KMS-11 (cell line): ENCODE measurements at regions not wholly inside any gene's neighbourhood (a gene's known extent, or its start where the extent isn't known, plus 50 kb on each side); places are given as distances from the start of the nearest gene placed in this dataset.

ENCODE experiments used
- H2AFZ ChIP-seq: fragments of 200-600 bp; sonication (generic); 2 replicates; pipeline ENCODE4 v1.6.1; 2016; ENCODE audit warnings: antibody characterized with exemption, mixed run types, low read depth
- H3K27ac ChIP-seq: fragments of 200-600 bp; sonication (generic); 2 replicates; pipeline ENCODE4 v1.6.1; 2016; ENCODE audit warnings: mild to moderate bottlenecking, mixed run types
- H3K27me3 ChIP-seq: fragments of 200-600 bp; sonication (generic); 2 replicates; pipeline ENCODE4 v1.6.1; 2017; ENCODE audit warnings: mild to moderate bottlenecking, low read depth, mixed run types, moderate library complexity; ENCODE audit not compliant: insufficient read depth
- H3K36me3 ChIP-seq: fragments of 200-600 bp; sonication (generic); 2 replicates; pipeline ENCODE4 v1.6.1; 2017; ENCODE audit warnings: mild to moderate bottlenecking, mixed run types; ENCODE audit not compliant: insufficient read depth
- H3K4me1 ChIP-seq: fragments of 200-600 bp; sonication (generic); 2 replicates; pipeline ENCODE4 v1.6.1; 2016; ENCODE audit warnings: mild to moderate bottlenecking, low read depth, mixed run types; ENCODE audit not compliant: poor library complexity, severe bottlenecking
- H3K4me2 ChIP-seq: fragments of 200-600 bp; sonication (generic); 2 replicates; pipeline ENCODE4 v1.7.0; 2016; ENCODE audit warnings: mild to moderate bottlenecking, mixed run types
- H3K4me3 ChIP-seq: fragments of 200-600 bp; sonication (generic); IDR thresholded peaks from 2 replicates; pipeline ENCODE4 v1.6.1; 2017; ENCODE audit warnings: low read depth, low read length, mixed read lengths; ENCODE audit not compliant: insufficient read depth
- H3K79me2 ChIP-seq: fragments of 200-600 bp; sonication (generic); 2 replicates; pipeline ENCODE4 v1.6.1; 2016; ENCODE audit warnings: low read depth, mixed run types; ENCODE audit not compliant: insufficient read depth
- H3K9ac ChIP-seq: fragments of 200-600 bp; sonication (generic); 2 replicates; pipeline ENCODE4 v1.6.1; 2016; ENCODE audit warnings: mild to moderate bottlenecking, mixed run types
- H4K20me1 ChIP-seq: fragments of 200-600 bp; sonication (generic); 2 replicates; pipeline ENCODE4 v1.6.1; 2016; ENCODE audit warnings: mild to moderate bottlenecking, mixed run types; ENCODE audit not compliant: insufficient read depth
- TF ChIP-seq, protein P1 (sequence below): fragments of 200-600 bp; sonication (generic); conservative IDR thresholded peaks from 2 replicates; pipeline ENCODE4 v1.6.1; 2017; ENCODE audit warnings: low read depth, mild to moderate bottlenecking, antibody characterized with exemption, low read length, moderate library complexity, mixed read lengths

GRCh38 chr20:43853174-43853803 is 61.4 kb upstream of the TOX2 start:
- H4K20me1 ChIP-seq, result no peaks in the 10 kb centered on the region

DNA sequence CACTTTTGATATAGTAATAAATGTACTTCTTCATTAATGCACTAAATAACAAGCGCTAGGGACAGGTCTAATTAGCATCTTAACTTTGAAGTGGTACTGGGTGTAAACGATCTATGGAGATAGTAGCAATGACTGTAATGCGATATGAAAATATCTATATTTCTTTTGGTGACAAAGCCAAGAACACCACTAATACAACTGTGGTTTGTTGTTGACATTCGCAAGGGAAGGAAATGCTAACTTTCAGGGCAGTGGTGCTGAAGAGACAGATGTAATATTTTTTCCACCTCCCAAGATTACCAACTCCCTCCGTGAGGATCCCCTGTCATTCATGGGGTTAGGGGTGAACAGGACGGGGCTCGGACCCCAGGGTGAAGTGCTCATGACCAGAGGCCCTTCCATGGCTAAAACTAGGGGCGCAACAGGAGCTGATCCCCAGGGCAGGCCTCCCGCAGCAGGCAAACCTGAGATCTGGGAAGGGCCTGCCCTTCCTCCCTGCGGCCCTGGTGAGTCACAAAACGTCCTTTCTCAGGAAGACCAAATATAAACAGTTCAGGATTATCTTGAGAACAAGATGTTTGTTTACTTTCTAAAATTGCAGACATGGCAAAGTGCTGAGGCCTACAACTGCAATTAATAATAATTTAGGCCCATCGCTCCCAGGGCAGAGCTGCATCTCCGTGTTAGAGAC is 65.0 kb upstream of the TOX2 start:
- H3K27ac ChIP-seq, result no peak overlapping the region

More at GRCh38 chr20:43853174-43853803, 61.4 kb upstream of the TOX2 start:
- Histone ChIP-seq H3K4me2 (no peak overlapping the region), H3K36me3 (no peaks in the 10 kb centered on the region), H3K4me3 (no peak overlapping the region), H3K4me1 (no peaks in the 10 kb centered on the region), H3K27me3 (no peaks in the 10 kb centered on the region), H2AFZ (no peak overlapping the region), H3K9ac (no peak overlapping the region), H3K27ac (no peak overlapping the region), H3K79me2 (no peaks in the 10 kb centered on the region)
- TF ChIP-seq, protein P1, sequence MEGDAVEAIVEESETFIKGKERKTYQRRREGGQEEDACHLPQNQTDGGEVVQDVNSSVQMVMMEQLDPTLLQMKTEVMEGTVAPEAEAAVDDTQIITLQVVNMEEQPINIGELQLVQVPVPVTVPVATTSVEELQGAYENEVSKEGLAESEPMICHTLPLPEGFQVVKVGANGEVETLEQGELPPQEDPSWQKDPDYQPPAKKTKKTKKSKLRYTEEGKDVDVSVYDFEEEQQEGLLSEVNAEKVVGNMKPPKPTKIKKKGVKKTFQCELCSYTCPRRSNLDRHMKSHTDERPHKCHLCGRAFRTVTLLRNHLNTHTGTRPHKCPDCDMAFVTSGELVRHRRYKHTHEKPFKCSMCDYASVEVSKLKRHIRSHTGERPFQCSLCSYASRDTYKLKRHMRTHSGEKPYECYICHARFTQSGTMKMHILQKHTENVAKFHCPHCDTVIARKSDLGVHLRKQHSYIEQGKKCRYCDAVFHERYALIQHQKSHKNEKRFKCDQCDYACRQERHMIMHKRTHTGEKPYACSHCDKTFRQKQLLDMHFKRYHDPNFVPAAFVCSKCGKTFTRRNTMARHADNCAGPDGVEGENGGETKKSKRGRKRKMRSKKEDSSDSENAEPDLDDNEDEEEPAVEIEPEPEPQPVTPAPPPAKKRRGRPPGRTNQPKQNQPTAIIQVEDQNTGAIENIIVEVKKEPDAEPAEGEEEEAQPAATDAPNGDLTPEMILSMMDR, result no peak

GRCh38 chr20:43846516-43846905 is 68.1 kb upstream of the TOX2 start:
- TF ChIP-seq, protein P1, result no peak
- Histone ChIP-seq H3K27me3 (no peaks in the 10 kb centered on the region), H3K27ac (no peak overlapping the region), H3K36me3 (no peaks in the 10 kb centered on the region), H3K4me3 (no peak overlapping the region), H4K20me1 (no peaks in the 10 kb centered on the region), H3K4me1 (peaks cover 57% of the 10 kb centered on the region), H3K4me2 (no peak overlapping the region), H3K79me2 (no peaks in the 10 kb centered on the region), H2AFZ (no peak overlapping the region), H3K9ac (no peak overlapping the region)

More for the DNA sequence above, 65.0 kb upstream of the TOX2 start:
- Histone ChIP-seq H3K79me2 (no peaks in the 10 kb centered on the region), H3K4me3 (no peak overlapping the region), H3K4me2 (no peak overlapping the region), H3K9ac (no peak overlapping the region), H3K36me3 (no peaks in the 10 kb centered on the region), H4K20me1 (no peaks in the 10 kb centered on the region), H2AFZ (no peak overlapping the region), H3K27me3 (no peaks in the 10 kb centered on the region), H3K4me1 (peaks cover 25% of the 10 kb centered on the region)
- TF ChIP-seq, protein P1, result no peak

GRCh38 chr20:43844778-43845614 is 69.7 kb upstream of the TOX2 start:
- Histone ChIP-seq H2AFZ (no peak overlapping the region), H3K36me3 (no peaks in the 10 kb centered on the region), H3K9ac (no peak overlapping the region), H3K4me2 (peak overlapping the region; percentile 52), H3K4me3 (no peak overlapping the region), H3K27ac (no peak overlapping the region), H3K4me1 (peaks cover 72% of the 10 kb centered on the region), H3K79me2 (no peaks in the 10 kb centered on the region), H3K27me3 (no peaks in the 10 kb centered on the region), H4K20me1 (no peaks in the 10 kb centered on the region)
- TF ChIP-seq, protein P1, result 0 out of 2 replicates have a peak, but pooled peaks have one; percentile 20
